ENCODE measurements at regions not wholly inside any gene's neighbourhood (a gene's known extent, or its start where the extent isn't known, plus 50 kb on each side); places are given as distances from the start of the nearest gene placed in this dataset.

DNA sequence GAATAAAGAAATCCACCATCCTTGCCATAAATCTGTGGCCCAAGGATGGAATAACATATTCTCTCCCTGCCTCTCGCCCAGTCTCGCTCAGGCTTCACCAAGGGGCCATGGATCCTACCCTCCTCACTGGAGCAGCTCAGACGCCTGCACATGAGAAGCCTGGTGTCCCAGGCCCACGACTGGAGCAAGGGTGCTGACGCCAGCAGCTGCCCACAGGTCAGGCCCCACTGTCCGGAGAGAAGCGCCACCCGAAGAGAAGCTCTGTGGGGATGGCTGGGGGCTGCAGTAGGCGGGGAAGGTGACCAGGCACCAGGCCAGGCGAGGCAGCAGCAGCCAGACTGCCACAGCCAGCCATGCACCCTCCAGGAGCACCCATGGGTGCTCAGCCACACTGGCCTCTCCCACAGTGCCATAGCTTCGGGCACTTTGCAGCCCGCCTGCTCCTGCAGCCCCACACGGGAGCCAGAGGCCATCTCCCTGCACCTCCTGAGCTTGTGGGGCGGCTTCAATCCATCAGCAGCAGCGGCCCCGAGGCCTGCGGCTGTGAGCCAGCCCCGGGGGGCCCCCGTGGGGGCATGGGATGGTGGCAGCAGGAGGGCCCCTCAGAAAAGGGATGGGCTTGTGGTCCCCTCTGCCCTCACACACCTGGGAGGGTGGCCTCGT lies 286.2 kb upstream of the SGK1 start:
- TF ChIP-seq, protein P1, sequence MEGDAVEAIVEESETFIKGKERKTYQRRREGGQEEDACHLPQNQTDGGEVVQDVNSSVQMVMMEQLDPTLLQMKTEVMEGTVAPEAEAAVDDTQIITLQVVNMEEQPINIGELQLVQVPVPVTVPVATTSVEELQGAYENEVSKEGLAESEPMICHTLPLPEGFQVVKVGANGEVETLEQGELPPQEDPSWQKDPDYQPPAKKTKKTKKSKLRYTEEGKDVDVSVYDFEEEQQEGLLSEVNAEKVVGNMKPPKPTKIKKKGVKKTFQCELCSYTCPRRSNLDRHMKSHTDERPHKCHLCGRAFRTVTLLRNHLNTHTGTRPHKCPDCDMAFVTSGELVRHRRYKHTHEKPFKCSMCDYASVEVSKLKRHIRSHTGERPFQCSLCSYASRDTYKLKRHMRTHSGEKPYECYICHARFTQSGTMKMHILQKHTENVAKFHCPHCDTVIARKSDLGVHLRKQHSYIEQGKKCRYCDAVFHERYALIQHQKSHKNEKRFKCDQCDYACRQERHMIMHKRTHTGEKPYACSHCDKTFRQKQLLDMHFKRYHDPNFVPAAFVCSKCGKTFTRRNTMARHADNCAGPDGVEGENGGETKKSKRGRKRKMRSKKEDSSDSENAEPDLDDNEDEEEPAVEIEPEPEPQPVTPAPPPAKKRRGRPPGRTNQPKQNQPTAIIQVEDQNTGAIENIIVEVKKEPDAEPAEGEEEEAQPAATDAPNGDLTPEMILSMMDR (IDR thresholded peaks at IDR 0.05; ENCODE audit: low read length, missing control alignments) = no peak
- no peak overlapping the region for H3K4me3 ChIP-seq (replicated peaks; ENCODE audit: low read depth, low read length)
- no peak for DNase-seq (ENCODE audit: low read depth)

DNA sequence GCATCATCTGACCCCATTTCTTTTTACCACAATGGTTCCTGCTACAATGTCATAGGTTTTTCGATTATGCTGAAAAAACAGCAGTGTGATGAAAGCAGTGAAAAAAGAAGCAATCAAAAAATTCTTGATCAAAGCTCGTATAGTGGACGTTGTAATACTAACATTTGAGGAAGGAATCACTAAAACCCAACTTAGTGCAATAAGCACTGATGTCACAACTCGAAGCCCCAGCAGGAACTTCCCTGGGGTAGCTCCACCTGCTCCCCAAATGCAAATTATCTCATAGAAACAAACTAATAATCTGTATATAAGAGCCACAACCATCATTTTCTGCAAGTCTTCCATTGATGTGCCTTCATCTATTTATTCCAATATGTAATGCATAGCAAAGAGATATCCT lies 285.6 kb upstream of the SGK1 start:
- no peak overlapping the region for H3K4me3 ChIP-seq (replicated peaks; ENCODE audit: low read depth, low read length)
- DNase-seq (ENCODE audit: low read depth) = no peak
- TF ChIP-seq, protein P1 (IDR thresholded peaks at IDR 0.05; ENCODE audit: low read length, missing control alignments) = no peak

DNA sequence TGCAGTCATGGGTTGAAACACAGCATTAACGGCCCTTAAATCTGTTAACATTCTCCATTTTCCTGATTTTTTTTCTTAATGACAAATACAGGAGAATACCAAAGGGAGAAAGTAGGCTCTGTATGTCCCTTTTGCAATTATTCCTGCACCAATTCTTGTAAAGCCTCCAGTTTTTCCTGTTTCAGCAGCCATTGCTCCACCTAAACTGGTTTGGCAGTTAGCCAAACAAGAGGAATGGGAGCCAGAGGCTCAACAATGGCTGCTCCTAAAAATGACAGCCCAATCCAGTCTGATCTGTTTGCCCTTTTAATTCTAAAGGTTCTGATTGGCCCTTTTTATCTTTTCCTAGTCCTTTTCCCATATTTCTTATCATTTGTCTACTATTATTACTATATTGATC lies 284.2 kb upstream of the SGK1 start:
- no peak for DNase-seq (ENCODE audit: low read depth)
- TF ChIP-seq, protein P1 (IDR thresholded peaks at IDR 0.05; ENCODE audit: low read length, missing control alignments) = no peak
- H3K4me3 ChIP-seq (replicated peaks; ENCODE audit: low read depth, low read length) = no peak overlapping the region

DNA sequence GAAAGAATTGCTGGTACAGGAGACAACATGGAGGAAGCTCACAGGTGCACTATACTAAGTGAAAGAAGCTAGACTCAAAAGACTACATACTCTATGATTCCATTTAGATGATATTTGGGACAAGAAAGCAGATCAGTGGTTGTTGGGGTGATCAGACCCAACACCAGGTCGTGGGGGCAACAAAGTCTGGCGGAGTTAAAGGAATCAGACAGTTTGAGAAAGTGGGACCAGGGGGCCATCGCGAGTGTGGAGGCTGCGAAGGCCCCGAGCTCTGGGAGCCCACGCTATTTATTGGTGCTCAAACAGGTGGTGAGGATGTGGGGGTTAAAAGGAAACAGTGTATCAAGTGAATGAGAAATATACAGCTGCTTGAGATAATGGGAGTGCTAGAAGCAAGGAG lies 282.8 kb upstream of the SGK1 start:
- H3K4me3 ChIP-seq (replicated peaks; ENCODE audit: low read depth, low read length) = no peak overlapping the region
- no peak for DNase-seq (ENCODE audit: low read depth)
- TF ChIP-seq, protein P1 (IDR thresholded peaks at IDR 0.05; ENCODE audit: low read length, missing control alignments) = no peak

DNA sequence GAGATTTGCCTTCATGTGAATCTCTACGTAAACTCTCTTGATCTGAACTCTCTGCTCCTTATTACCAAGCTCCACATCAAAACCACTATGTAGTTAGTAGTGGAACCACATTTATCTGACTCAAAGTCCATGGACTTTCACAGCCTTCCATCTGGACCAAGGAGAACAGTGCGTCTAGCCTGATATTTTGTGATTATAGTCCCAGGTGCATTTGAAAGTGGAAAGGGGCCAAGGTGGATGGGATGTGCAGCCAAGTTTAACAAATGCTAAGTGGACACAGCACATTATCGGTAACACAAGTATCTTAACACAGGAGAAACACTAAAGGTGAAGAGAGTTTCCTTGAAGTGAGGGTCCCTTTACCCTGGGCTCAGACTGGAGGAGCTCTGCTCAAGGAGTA lies 281.2 kb upstream of the SGK1 start:
- no peak for DNase-seq (ENCODE audit: low read depth)

DNA sequence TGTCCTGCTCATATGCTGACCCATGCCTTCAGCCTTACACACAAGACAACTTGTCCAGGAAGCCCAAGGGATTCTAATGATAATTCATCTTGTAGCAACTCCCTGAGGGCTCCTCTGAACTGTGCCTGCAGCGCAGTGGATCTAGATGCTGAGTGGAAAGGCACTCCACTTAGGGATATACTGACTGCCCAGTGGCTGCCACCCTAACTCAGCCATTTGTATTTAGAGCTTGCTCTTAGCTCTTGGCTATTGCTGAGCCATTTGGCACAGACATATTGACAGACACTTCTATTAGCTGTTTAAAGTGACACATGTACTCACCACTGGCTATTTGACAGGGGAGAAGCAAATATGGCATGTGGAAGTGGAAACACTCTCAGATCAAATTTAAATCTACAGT lies 278.3 kb upstream of the SGK1 start:
- no peak for DNase-seq (ENCODE audit: low read depth)
- H3K4me3 ChIP-seq (replicated peaks; ENCODE audit: low read depth, low read length) = no peak overlapping the region
- TF ChIP-seq, protein P1 (IDR thresholded peaks at IDR 0.05; ENCODE audit: low read length, missing control alignments) = no peak

More for the DNA sequence above, 281.2 kb upstream of the SGK1 start:
- no peak overlapping the region for H3K4me3 ChIP-seq (replicated peaks; ENCODE audit: low read depth, low read length)
- TF ChIP-seq, protein P1 (IDR thresholded peaks at IDR 0.05; ENCODE audit: low read length, missing control alignments) = no peak

DNA sequence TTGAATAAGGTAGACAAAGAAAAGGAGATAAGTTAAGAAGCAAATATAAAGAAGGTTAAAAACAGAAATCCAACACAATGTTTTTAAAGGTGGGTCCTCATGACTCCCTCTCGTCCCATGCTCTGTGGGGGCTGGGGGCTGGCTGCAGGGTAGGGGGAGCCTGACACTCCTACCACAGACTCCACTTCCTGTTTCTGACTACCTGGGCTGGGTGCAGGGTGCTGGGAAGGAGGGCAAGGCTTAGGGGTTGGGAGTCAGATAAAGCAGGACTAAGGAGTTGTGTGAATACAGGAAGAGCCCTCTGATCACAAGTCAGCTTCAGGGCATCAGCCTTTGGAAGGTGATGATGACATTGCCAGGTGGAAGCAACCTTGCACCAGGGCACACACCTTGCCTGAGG lies 277.0 kb upstream of the SGK1 start:
- DNase-seq (ENCODE audit: low read depth) = no peak
- H3K4me3 ChIP-seq (replicated peaks; ENCODE audit: low read depth, low read length) = no peak overlapping the region
- TF ChIP-seq, protein P1 (IDR thresholded peaks at IDR 0.05; ENCODE audit: low read length, missing control alignments) = no peak
